K562 (cell line): ENCODE measurements at regions not wholly inside any gene's neighbourhood (a gene's known extent, or its start where the extent isn't known, plus 50 kb on each side); places are given as distances from the start of the nearest gene placed in this dataset.

Experiments used
- ATAC-seq: fragments of 200-7000 bp; cut with Tn5 transposase; 3 replicates; pipeline ENCODE4 v1.9.1; 2020; ENCODE audit warnings: moderate library complexity
- BruUV-seq: library from RNA; stranded (reverse); fragments of 400-500 nt; replicated peaks from 2 replicates; lab custom pipeline; 2021; lab: Mats Ljungman, UMichigan
- CTCF ChIA-PET: fragments of 300-600 bp; formaldehyde crosslinking; extraction: SDS; loops from one replicate; lab custom pipeline; 2021; ENCODE audit warnings: low intra/inter-chr PET ratio; lab: Yijun Ruan, JAX
- POLR2A ChIA-PET: fragments of 300-600, 350-650 bp; sonication (Branson Sonifier 250); formaldehyde crosslinking; extraction: SDS; loops from one replicate; lab custom pipeline; 2021; ENCODE audit warnings: antibody characterized with exemption, inconsistent platforms; lab: Yijun Ruan, JAX
- DNase-seq, 4 experiments: peaks; one replicate each; pipeline versions ENCODE4 v3.0.0 to v3.0.0-alpha.2; 2011 to 2018; ENCODE audit warnings: low spot score in 3 of 4, mixed read lengths in 3 of 4; ENCODE audit errors: extremely low read depth in 1 of 4
- FAIRE-seq: peaks from 2 replicates; lab custom pipeline; 2011; peaks lifted over from hg19 to GRCh38; lab: Jason Lieb, UNC
- H2AFZ ChIP-seq: 2 replicates; pipeline ENCODE4 v1.6.0; 2011; ENCODE audit warnings: low read depth, low read length, control low read depth, inconsistent platforms
- H3K27ac ChIP-seq: fragments of 200-600 bp; 3 replicates; pipeline ENCODE4 v1.8.0; 2011; ENCODE audit warnings: low read depth, mild to moderate bottlenecking, control low read depth, inconsistent platforms, low read length, moderate library complexity, mixed read lengths; ENCODE audit errors: extremely low read depth
- H3K27me3 ChIP-seq, 2 experiments: fragments of 300-600 bp in 1 of 2; 2 replicates in 1 of 2; 3 replicates in 1 of 2; pipeline versions ENCODE4 v1.6.0 to v1.8.0; 2011; ENCODE audit warnings: inconsistent platforms in 2 of 2, low read length in 2 of 2, mild to moderate bottlenecking in 1 of 2, mixed read lengths in 1 of 2, moderate library complexity in 1 of 2; ENCODE audit not compliant: control insufficient read depth in 2 of 2, insufficient read depth in 2 of 2
- H3K36me3 ChIP-seq: fragments of 300-600 bp; 3 replicates; pipeline ENCODE4 v1.8.0; 2011; ENCODE audit warnings: mild to moderate bottlenecking, low read length, inconsistent platforms; ENCODE audit not compliant: control insufficient read depth, insufficient read depth
- H3K4me1 ChIP-seq, 2 experiments: fragments of 200-600 bp in 1 of 2; replicated peaks in 1 of 2; 2 replicates in 1 of 2; 3 replicates in 1 of 2; pipeline versions ENCODE4 v1.5.1 to v1.8.0; 2011; ENCODE audit warnings: inconsistent platforms in 2 of 2, low read length in 2 of 2, mild to moderate bottlenecking in 1 of 2, mixed read lengths in 1 of 2, moderate library complexity in 1 of 2; ENCODE audit not compliant: control insufficient read depth in 2 of 2, insufficient read depth in 2 of 2
- H3K4me2 ChIP-seq: 2 replicates; pipeline ENCODE4 v1.6.1; 2011; ENCODE audit warnings: low read length, control low read depth, inconsistent platforms, mixed read lengths; ENCODE audit not compliant: insufficient read depth
- H3K4me3 ChIP-seq: fragments of 200-600 bp; sonication (generic), shearing (Covaris generic); 2 replicates; pipeline ENCODE4 v1.5.1; 2016; ENCODE audit warnings: control low read depth, inconsistent platforms
- H3K79me2 ChIP-seq: fragments of 200-600 bp; 3 replicates; pipeline ENCODE4 v1.8.0; 2011; ENCODE audit warnings: low read length, inconsistent platforms; ENCODE audit not compliant: control insufficient read depth, insufficient read depth
- H3K9ac ChIP-seq, 2 experiments: 2 replicates each; pipeline versions ENCODE4 v1.6.0 to v1.6.1; 2011; ENCODE audit warnings: low read depth in 2 of 2, low read length in 2 of 2, control low read depth in 1 of 2, inconsistent platforms in 1 of 2, mild to moderate bottlenecking in 1 of 2, mixed read lengths in 1 of 2; ENCODE audit not compliant: insufficient read depth in 1 of 2
- H3K9me1 ChIP-seq: one replicate; pipeline ENCODE4 v1.6.0; 2011; ENCODE audit warnings: inconsistent platforms, mild to moderate bottlenecking, low read length, moderate library complexity; ENCODE audit not compliant: control insufficient read depth, insufficient read depth
- H3K9me3 ChIP-seq: replicated peaks from 2 replicates; pipeline ENCODE4 v1.5.1; 2011; ENCODE audit warnings: low read depth, low read length, inconsistent platforms; ENCODE audit not compliant: control insufficient read depth, insufficient read depth
- H4K20me1 ChIP-seq: replicated peaks from 2 replicates; pipeline ENCODE4 v1.6.1; 2011; ENCODE audit warnings: low read length, inconsistent platforms, mixed read lengths; ENCODE audit not compliant: control insufficient read depth, insufficient read depth
- CREBBP ChIP-seq: IDR thresholded peaks from one replicate; pipeline ENCODE4 v1.6.1; 2012; ENCODE audit warnings: low read depth, mild to moderate bottlenecking, control low read depth, inconsistent platforms, low read length
- E2F4 ChIP-seq: sonication (generic); formaldehyde crosslinking; IDR thresholded peaks from 2 replicates; pipeline ENCODE4 v1.8.0; 2022; ENCODE audit warnings: mild to moderate bottlenecking, low read depth, missing genetic modification reagents
- ELF2 ChIP-seq: fragments of 250-450 bp; sonication (Bioruptor Pico); IDR thresholded peaks from 2 replicates; pipeline ENCODE4 v1.5.0; 2021; ENCODE audit warnings: mild to moderate bottlenecking
- FOXP4 ChIP-seq: sonication (generic); formaldehyde crosslinking; IDR thresholded peaks from 2 replicates; pipeline ENCODE4 v1.8.0; 2022; ENCODE audit warnings: mild to moderate bottlenecking, missing genetic modification reagents, borderline replicate concordance
- HMGXB4 ChIP-seq: sonication (generic); formaldehyde crosslinking; IDR thresholded peaks from 2 replicates; pipeline ENCODE4 v1.8.1; 2023; ENCODE audit warnings: mild to moderate bottlenecking, missing genetic modification reagents
- KDM1A ChIP-seq, 2 experiments: fragments of 450-650 bp; IDR thresholded peaks; 2 replicates each; pipeline ENCODE4 v1.6.1; 2016; ENCODE audit warnings: mild to moderate bottlenecking in 2 of 2
- L3MBTL2 ChIP-seq: fragments of 450-650 bp; IDR thresholded peaks from 2 replicates; pipeline ENCODE4 v1.6.1; 2016; ENCODE audit warnings: mild to moderate bottlenecking, moderate library complexity
- PHF8 ChIP-seq: fragments of 200-600 bp; sonication (generic); IDR thresholded peaks from 2 replicates; pipeline ENCODE4 v1.6.1; 2012; ENCODE audit warnings: mixed run types, mild to moderate bottlenecking, inconsistent platforms, low read length, moderate library complexity, borderline replicate concordance
- POLR2G ChIP-seq: fragments of 200-400 bp; formaldehyde crosslinking; IDR thresholded peaks from 2 replicates; pipeline ENCODE4 v1.6.1; 2017; ENCODE audit warnings: low read depth, mild to moderate bottlenecking, antibody characterized with exemption, low read length, moderate library complexity
- RBM25 ChIP-seq: fragments of 200-400 bp; formaldehyde crosslinking; IDR thresholded peaks from 2 replicates; pipeline ENCODE4 v1.6.1; 2018; ENCODE audit warnings: low read length, low read depth, moderate library complexity; ENCODE audit not compliant: severe bottlenecking
- TAF7 ChIP-seq: fragments of 450-650 bp; IDR thresholded peaks from 2 replicates; pipeline ENCODE4 v1.6.1; 2016; ENCODE audit warnings: missing genetic modification characterization, missing compliant biosample characterization
- ZBTB11 ChIP-seq, 3 experiments: fragments of 200-800 bp in 1 of 3; fragments of 250-450 bp in 1 of 3; fragments of 450-650 bp in 1 of 3; sonication (Bioruptor Pico) in 1 of 3; sonication (Bioruptor generic) in 1 of 3; formaldehyde crosslinking in 1 of 3; IDR thresholded peaks; 2 replicates each; pipeline versions ENCODE4 v1.6.1 to v1.8.0; 2016 to 2022; ENCODE audit warnings: mild to moderate bottlenecking in 2 of 3, missing genetic modification characterization in 2 of 3, missing compliant biosample characterization in 1 of 3, moderate library complexity in 1 of 3
- ZKSCAN1 ChIP-seq: fragments of 150-350 bp; IDR thresholded peaks from 2 replicates; pipeline ENCODE4 v1.6.1; 2016; ENCODE audit warnings: low read depth, low read length
- WGBS: fragments of 100-300 bp; shearing (Covaris generic); methylation state at CpG from one replicate; pipeline ENCODE4 v1.1.6; 2016; ENCODE audit warnings: low coverage, mixed read lengths; ENCODE audit not compliant: insufficient coverage; ENCODE audit errors: missing lambda C conversion rate; 5-methylcytosine and 5-hydroxymethylcytosine counted together
- in situ Hi-C: fragments of 300-500 bp; cut with MboI; formaldehyde crosslinking; loops from 4 replicates; pipeline ENCODE4 v1.15.0; 2018; ENCODE audit warnings: inconsistent platforms, mixed read lengths
- intact Hi-C: fragments of 100-400 bp; cut with micrococcal nuclease; formaldehyde crosslinking; loops from 2 replicates; pipeline ENCODE4 v1.14.2; 2022

- H3K79me2 ChIP-seq = no peaks in the 10 kb centered on the region
- peaks cover 15 to 86% of the 10 kb centered on the region in 2 experiments for H3K27me3 ChIP-seq
- H3K9ac ChIP-seq = no peak overlapping the region
- no peak overlapping the region for H3K4me2 ChIP-seq
- no peaks in the 10 kb centered on the region for H3K36me3 ChIP-seq
- ATAC-seq (no peak), DNase-seq (no peak), FAIRE-seq (no peak)
- no peak overlapping the region for H3K27ac ChIP-seq
- H3K9me1 ChIP-seq = no peaks in the 10 kb centered on the region
- no peaks in the 10 kb centered on the region; the same call in 1 of the 2 replicates for H4K20me1 ChIP-seq
- CTCF ChIA-PET = no interaction called here
- POLR2A ChIA-PET = no interaction called here
- no peaks in the 10 kb centered on the region; a peak in 2 of 5 replicates for H3K4me1 ChIP-seq
- no TSS peak for BruUV-seq
- in situ Hi-C loops = no loop called here
- WGBS = 2% methylated on average over 12 of the region's 12 CpGs
- H3K9me3 ChIP-seq = no peaks in the 10 kb centered on the region; the same call in 1 of the 2 replicates
- H2AFZ ChIP-seq = no peak overlapping the region
- H3K4me3 ChIP-seq = no peak overlapping the region
- intact Hi-C loops = no loop called here
- TF ChIP-seq TAF7 (tag) = no peak
- TF ChIP-seq L3MBTL2 = no peak
- no peak for TF ChIP-seq CREBBP
- no peak for TF ChIP-seq KDM1A (IDR thresholded peaks at IDR 0.05)
- TF ChIP-seq E2F4 = no peak
- no peak for TF ChIP-seq PHF8
- no peak for TF ChIP-seq ZKSCAN1
- no peak for TF ChIP-seq POLR2G
- TF ChIP-seq HMGXB4 = no peak
- no peak for TF ChIP-seq FOXP4 (CRISPR knock-in tag)
- TF ChIP-seq ELF2 (CRISPR knock-in tag) = no peak
- TF ChIP-seq ZBTB11 (CRISPR knock-in tag; IDR thresholded peaks at IDR 0.05) = no peak
- no peak for TF ChIP-seq RBM25
These were observed 80.6 kb upstream of the IRX4 start for GRCh38 chr5:1963358-1963757.
